ENCODE measurements at regions not wholly inside any gene's neighbourhood (a gene's known extent, or its start where the extent isn't known, plus 50 kb on each side); places are given as distances from the start of the nearest gene placed in this dataset.

- DNase-seq = no peak
- Histone ChIP-seq H2BK120ac (ENCODE audit: low read depth, low read length, poor library complexity, severe bottlenecking) (no peak overlapping the region), H3K4me2 (ENCODE audit: insufficient read depth, insufficient read length, low read length) (no peak overlapping the region), H3K9ac (ENCODE audit: extremely low read depth, insufficient read length, low read length) (no peak overlapping the region), H3K23me2 (ENCODE audit: insufficient read length, low read depth, low read length, poor library complexity, severe bottlenecking) (no peaks in the 10 kb centered on the region), H3K27me3 (ENCODE audit: insufficient read depth, low read length) (no peaks in the 10 kb centered on the region), H3K79me1 (ENCODE audit: insufficient read depth, low read depth, low read length, poor library complexity, severe bottlenecking) (no peaks in the 10 kb centered on the region), H2AFZ (ENCODE audit: low read length) (no peak overlapping the region), H3K27ac (ENCODE audit: insufficient read length, low read depth, low read length) (no peak overlapping the region), H4K5ac (ENCODE audit: insufficient read length, low read depth, low read length) (no peak overlapping the region), H3K4ac (ENCODE audit: low read depth, low read length) (no peak overlapping the region), H3K23ac (ENCODE audit: insufficient read length, low read depth, low read length) (no peak overlapping the region), H2BK12ac (ENCODE audit: insufficient read length, low read depth, low read length) (no peak overlapping the region), H4K8ac (replicated peaks; ENCODE audit: insufficient read length, low read depth, low read length) (no peak overlapping the region), H3K79me2 (ENCODE audit: insufficient read depth, low read length) (no peaks in the 10 kb centered on the region), H3T11ph (ENCODE audit: low read length) (no peak overlapping the region), H3K9me3 (ENCODE audit: control insufficient read depth, low read depth, low read length) (no peaks in the 10 kb centered on the region), H2BK15ac (ENCODE audit: low read depth, low read length) (no peak overlapping the region), H3K56ac (ENCODE audit: insufficient read length, low read depth, low read length) (no peak overlapping the region), H3K18ac (ENCODE audit: insufficient read length, low read depth, low read length) (no peak overlapping the region), H3K4me1 (ENCODE audit: insufficient read depth, low read length) (no peaks in the 10 kb centered on the region), H2BK5ac (ENCODE audit: insufficient read length, low read length) (no peak overlapping the region), H2BK20ac (ENCODE audit: low read depth, low read length, poor library complexity, severe bottlenecking) (no peak overlapping the region), H2AK5ac (ENCODE audit: insufficient read length, low read length) (no peak overlapping the region), H3K14ac (ENCODE audit: insufficient read depth, low read length) (no peak overlapping the region), H4K20me1 (ENCODE audit: control insufficient read depth, insufficient read depth, insufficient read length) (no peaks in the 10 kb centered on the region), H4K91ac (ENCODE audit: insufficient read length, low read depth, low read length) (no peak overlapping the region)
- H3K4me3 Mint-ChIP-seq = no peak overlapping the region
- peaks cover 6 to 8% of the 10 kb centered on the region in 2 experiments; a peak in 3 of 4 replicates for H3K4me1 Mint-ChIP-seq
- no peaks in the 10 kb centered on the region for H3K9me3 Mint-ChIP-seq
- TF ChIP-seq CTCF (conservative IDR thresholded peaks at IDR 0.05) = no peak
- no peak overlapping the region for H3K27ac Mint-ChIP-seq
- H3K36me3 Mint-ChIP-seq (ENCODE audit: insufficient read depth in 1 of 3, low read depth in 3 of 3) = no peaks in the 10 kb centered on the region
- H3K27me3 Mint-ChIP-seq (ENCODE audit: low read depth) = no peaks in the 10 kb centered on the region; the same call in 1 of the 2 replicates
- no CpG with 5 or more reads among the region's 4 CpGs for WGBS (ENCODE audit: extremely low coverage, insufficient read length, low lambda C conversion rate)
Observed at GRCh38 chr9:119596703-119597102, 227.5 kb upstream of the BRINP1 start.

Data from H9 (cell line).